ENCODE measurements at regions not wholly inside any gene's neighbourhood (a gene's known extent, or its start where the extent isn't known, plus 50 kb on each side); places are given as distances from the start of the nearest gene placed in this dataset.

DNA sequence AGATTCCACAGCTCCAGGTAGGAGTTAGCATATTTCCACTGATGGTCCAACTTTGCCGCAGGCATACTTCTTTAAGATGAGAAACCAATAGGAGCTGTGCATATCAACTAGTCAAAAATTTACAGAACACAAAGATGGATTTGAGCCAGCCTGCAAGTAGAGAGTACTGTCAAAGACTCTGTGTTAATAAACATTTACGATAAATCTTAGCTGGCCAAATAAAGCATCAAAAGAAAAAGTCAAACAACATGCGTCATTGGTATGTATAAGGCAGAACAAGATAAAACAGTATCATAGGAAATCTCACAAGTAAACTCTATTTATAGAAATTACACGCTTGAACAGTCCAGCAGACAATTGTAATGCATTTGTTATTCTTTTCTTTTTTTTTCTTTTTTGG lies 907.4 kb upstream of the AGA start:
- H2AFZ ChIP-seq (ENCODE audit: control insufficient read depth, low read depth, low read length) = no peak overlapping the region
- no TSS peak for BruUV-seq (replicated peaks)
- SMC1A ChIA-PET (ENCODE audit: uncharacterized antibody, unreplicated experiment) = no interaction called here
- WGBS (ENCODE audit: insufficient coverage, insufficient replicate concordance, low lambda C conversion rate, missing lambda C conversion rate) = 51% methylated on average over 4 of the region's 4 CpGs
- no peaks in the 10 kb centered on the region for H3K27me3 ChIP-seq (replicated peaks in 1 of 2; ENCODE audit: control insufficient read depth in 2 of 2, insufficient read depth in 2 of 2, low read length in 1 of 2)
- H3K79me2 ChIP-seq (ENCODE audit: control insufficient read depth, insufficient read depth, low read length) = no peaks in the 10 kb centered on the region
- H3K4me2 ChIP-seq (ENCODE audit: control insufficient read depth, insufficient read depth) = no peak overlapping the region
- H3K4me3 ChIP-seq = no peak overlapping the region
- H4K20me1 ChIP-seq (ENCODE audit: control insufficient read depth, insufficient read depth) = no peaks in the 10 kb centered on the region
- intact Hi-C loops (cut with micrococcal nuclease; ENCODE audit: unreplicated experiment) (no loop called here), in situ Hi-C loops (cut with MboI) (no loop called here)
- no peaks in the 10 kb centered on the region for H3K4me1 ChIP-seq (ENCODE audit: control insufficient read depth, insufficient read depth, low read length)
- H3K36me3 ChIP-seq (ENCODE audit: control insufficient read depth in 2 of 2, insufficient read depth in 2 of 2, low read length in 1 of 2) = no peaks in the 10 kb centered on the region
- H3K9me3 ChIP-seq (replicated peaks; ENCODE audit: control insufficient read depth, insufficient read depth, low read length) = no peaks in the 10 kb centered on the region
- RAD21 ChIA-PET (ENCODE audit: unreplicated experiment) = no interaction called here
- H3K9ac ChIP-seq (ENCODE audit: control insufficient read depth, insufficient read depth, low read length) = no peak overlapping the region
- DNase-seq (ENCODE audit: low read depth, low spot score) (no peak), ATAC-seq (no peak), FAIRE-seq (no peak)
- POLR2A ChIA-PET = no interaction called here
- CTCF ChIA-PET = interaction anchor here (0.7 kb wide), 1 partner anchor 1721 kb away, joined by 3 read pairs; no protein-coding TSS in a partner anchor
- no peak overlapping the region for H3K27ac ChIP-seq (ENCODE audit: control insufficient read depth, insufficient read depth)
- no peak for TF ChIP-seq SMC3 (IDR thresholded peaks at IDR 0.05; ENCODE audit: borderline replicate concordance, low read length)
- no peak for TF ChIP-seq TCF12 (IDR thresholded peaks at IDR 0.05; ENCODE audit: low read depth, low read length)
- no peak for TF ChIP-seq CHD2 (IDR thresholded peaks at IDR 0.05; ENCODE audit: borderline replicate concordance, low read depth, low read length)
- TF ChIP-seq ESRRA (IDR thresholded peaks at IDR 0.05; ENCODE audit: low read length) = no peak
- no peak for TF ChIP-seq EP300 (IDR thresholded peaks at IDR 0.05; ENCODE audit: borderline replicate concordance in 1 of 2, control insufficient read depth in 1 of 2, low read depth in 2 of 2, low read length in 2 of 2)
- TF ChIP-seq CBFB (IDR thresholded peaks at IDR 0.05; ENCODE audit: low read depth) = no peak
- TF ChIP-seq CREM (IDR thresholded peaks at IDR 0.05; ENCODE audit: low read depth) = no peak
- TF ChIP-seq, protein P1, sequence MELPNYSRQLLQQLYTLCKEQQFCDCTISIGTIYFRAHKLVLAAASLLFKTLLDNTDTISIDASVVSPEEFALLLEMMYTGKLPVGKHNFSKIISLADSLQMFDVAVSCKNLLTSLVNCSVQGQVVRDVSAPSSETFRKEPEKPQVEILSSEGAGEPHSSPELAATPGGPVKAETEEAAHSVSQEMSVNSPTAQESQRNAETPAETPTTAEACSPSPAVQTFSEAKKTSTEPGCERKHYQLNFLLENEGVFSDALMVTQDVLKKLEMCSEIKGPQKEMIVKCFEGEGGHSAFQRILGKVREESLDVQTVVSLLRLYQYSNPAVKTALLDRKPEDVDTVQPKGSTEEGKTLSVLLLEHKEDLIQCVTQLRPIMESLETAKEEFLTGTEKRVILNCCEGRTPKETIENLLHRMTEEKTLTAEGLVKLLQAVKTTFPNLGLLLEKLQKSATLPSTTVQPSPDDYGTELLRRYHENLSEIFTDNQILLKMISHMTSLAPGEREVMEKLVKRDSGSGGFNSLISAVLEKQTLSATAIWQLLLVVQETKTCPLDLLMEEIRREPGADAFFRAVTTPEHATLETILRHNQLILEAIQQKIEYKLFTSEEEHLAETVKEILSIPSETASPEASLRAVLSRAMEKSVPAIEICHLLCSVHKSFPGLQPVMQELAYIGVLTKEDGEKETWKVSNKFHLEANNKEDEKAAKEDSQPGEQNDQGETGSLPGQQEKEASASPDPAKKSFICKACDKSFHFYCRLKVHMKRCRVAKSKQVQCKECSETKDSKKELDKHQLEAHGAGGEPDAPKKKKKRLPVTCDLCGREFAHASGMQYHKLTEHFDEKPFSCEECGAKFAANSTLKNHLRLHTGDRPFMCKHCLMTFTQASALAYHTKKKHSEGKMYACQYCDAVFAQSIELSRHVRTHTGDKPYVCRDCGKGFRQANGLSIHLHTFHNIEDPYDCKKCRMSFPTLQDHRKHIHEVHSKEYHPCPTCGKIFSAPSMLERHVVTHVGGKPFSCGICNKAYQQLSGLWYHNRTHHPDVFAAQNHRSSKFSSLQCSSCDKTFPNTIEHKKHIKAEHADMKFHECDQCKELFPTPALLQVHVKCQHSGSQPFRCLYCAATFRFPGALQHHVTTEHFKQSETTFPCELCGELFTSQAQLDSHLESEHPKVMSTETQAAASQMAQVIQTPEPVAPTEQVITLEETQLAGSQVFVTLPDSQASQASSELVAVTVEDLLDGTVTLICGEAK (IDR thresholded peaks at IDR 0.05; ENCODE audit: borderline replicate concordance) = no peak

Data from GM12878 (cell line).